GM23338 (cell line): ENCODE measurements at regions not wholly inside any gene's neighbourhood (a gene's known extent, or its start where the extent isn't known, plus 50 kb on each side); places are given as distances from the start of the nearest gene placed in this dataset.

ENCODE experiments used
- ATAC-seq: fragments of 200-7000 bp; cut with Tn5 transposase; 3 replicates; pipeline ENCODE4 v1.9.1; 2020
- DNase-seq: peaks from one replicate; pipeline ENCODE4 v3.0.0-alpha.2; 2015; ENCODE audit warnings: low spot score
- H2AFZ ChIP-seq: fragments of 200-600 bp; sonication (generic); 2 replicates; pipeline ENCODE4 v1.8.0; 2016; ENCODE audit warnings: antibody characterized with exemption, mild to moderate bottlenecking, moderate library complexity
- H3F3A ChIP-seq: fragments of 200-600 bp; sonication (generic); replicated peaks from 2 replicates; pipeline ENCODE4 v1.8.0; 2017; ENCODE audit warnings: antibody characterized with exemption, mixed run types, low read depth
- H3K27ac ChIP-seq: fragments of 200-600 bp; sonication (generic); 2 replicates; pipeline ENCODE4 v1.6.1; 2016; ENCODE audit warnings: low read depth
- H3K27me3 ChIP-seq: fragments of 200-600 bp; sonication (generic); 2 replicates; pipeline ENCODE4 v1.8.0; 2016; ENCODE audit warnings: mild to moderate bottlenecking, mixed run types, moderate library complexity; ENCODE audit not compliant: insufficient read depth
- H3K36me3 ChIP-seq: fragments of 200-600 bp; sonication (generic); 2 replicates; pipeline ENCODE4 v1.8.0; 2016; ENCODE audit warnings: mild to moderate bottlenecking; ENCODE audit not compliant: insufficient read depth
- H3K4me1 ChIP-seq: fragments of 200-600 bp; sonication (generic); 2 replicates; pipeline ENCODE4 v1.8.0; 2016; ENCODE audit warnings: mild to moderate bottlenecking, moderate library complexity; ENCODE audit not compliant: insufficient read depth
- H3K4me2 ChIP-seq: fragments of 200-600 bp; sonication (generic); 2 replicates; pipeline ENCODE4 v1.7.1; 2017; ENCODE audit warnings: mixed run types
- H3K4me3 ChIP-seq: fragments of 200-600 bp; sonication (generic); 2 replicates; pipeline ENCODE4 v1.6.1; 2016; ENCODE audit warnings: mixed run types
- H3K79me2 ChIP-seq: fragments of 200-600 bp; sonication (generic); replicated peaks from 2 replicates; pipeline ENCODE4 v1.8.0; 2017; ENCODE audit warnings: mild to moderate bottlenecking; ENCODE audit not compliant: insufficient read depth
- H3K9me2 ChIP-seq: fragments of 200-600 bp; sonication (generic); 2 replicates; pipeline ENCODE4 v1.8.0; 2017; ENCODE audit not compliant: insufficient read depth
- H4K20me1 ChIP-seq: fragments of 200-600 bp; sonication (generic); replicated peaks from 2 replicates; pipeline ENCODE4 v1.8.0; 2017; ENCODE audit warnings: mild to moderate bottlenecking; ENCODE audit not compliant: insufficient read depth
- H3K27ac Mint-ChIP-seq: 2 replicates; pipeline ENCODE4 v1.8.0; 2020; ENCODE audit warnings: inconsistent platforms, mild to moderate bottlenecking, moderate library complexity, mixed read lengths
- H3K27me3 Mint-ChIP-seq: 3 replicates; pipeline ENCODE4 v1.8.0; 2022; ENCODE audit warnings: low read depth, mild to moderate bottlenecking, moderate library complexity, mixed read lengths, inconsistent platforms; ENCODE audit not compliant: insufficient read depth, poor library complexity
- H3K36me3 Mint-ChIP-seq: 3 replicates; pipeline ENCODE4 v1.8.0; 2021; ENCODE audit warnings: low read depth, mild to moderate bottlenecking, inconsistent platforms, moderate library complexity, mixed read lengths
- H3K4me1 Mint-ChIP-seq: 3 replicates; pipeline ENCODE4 v1.8.0; 2020; ENCODE audit warnings: mild to moderate bottlenecking, inconsistent platforms, mixed read lengths
- H3K4me3 Mint-ChIP-seq: 3 replicates; pipeline ENCODE4 v1.8.0; 2021; ENCODE audit warnings: moderate library complexity, mild to moderate bottlenecking, inconsistent platforms, mixed read lengths
- H3K9me3 Mint-ChIP-seq: 3 replicates; pipeline ENCODE4 v1.8.0; 2020; ENCODE audit warnings: moderate library complexity, mild to moderate bottlenecking, inconsistent platforms, mixed read lengths
- CTCF ChIP-seq, 2 experiments: fragments of 200-600 bp in 1 of 2; sonication (generic) in 1 of 2; conservative IDR thresholded peaks; 2 replicates each; pipeline versions ENCODE4 v1.5.1 to v1.6.1; 2016 to 2017; ENCODE audit warnings: antibody characterized with exemption in 2 of 2, low read depth in 2 of 2, mild to moderate bottlenecking in 2 of 2, moderate library complexity in 1 of 2
- EZH2 ChIP-seq: fragments of 200-600 bp; sonication (generic); IDR thresholded peaks from one replicate; pipeline ENCODE4 v1.8.0; 2017; ENCODE audit warnings: antibody characterized with exemption, mild to moderate bottlenecking, low read depth; ENCODE audit not compliant: unreplicated experiment
- JUNB ChIP-seq: IDR thresholded peaks from one replicate; pipeline ENCODE4 v1.6.1; 2016; ENCODE audit warnings: antibody characterized with exemption; ENCODE audit not compliant: unreplicated experiment
- POLR2AphosphoS5 ChIP-seq: IDR thresholded peaks from 2 replicates; pipeline ENCODE4 v1.6.1; 2016; ENCODE audit warnings: antibody characterized with exemption, low read depth
- REST ChIP-seq: IDR thresholded peaks from one replicate; pipeline ENCODE4 v1.6.1; 2018; ENCODE audit warnings: antibody characterized with exemption; ENCODE audit not compliant: unreplicated experiment
- STAT1 ChIP-seq: IDR thresholded peaks from one replicate; pipeline ENCODE4 v1.6.1; 2016; ENCODE audit warnings: antibody characterized with exemption; ENCODE audit not compliant: unreplicated experiment
- ZNF114 ChIP-seq: fragments of 250-450 bp; sonication (Bioruptor Pico); IDR thresholded peaks from 2 replicates; pipeline ENCODE4 v1.5.0; 2020; ENCODE audit warnings: mild to moderate bottlenecking, moderate library complexity
- ZNF331 ChIP-seq: fragments of 250-450 bp; sonication (Bioruptor Pico); IDR thresholded peaks from 2 replicates; pipeline ENCODE4 v1.5.0; 2020; ENCODE audit warnings: low read depth, mild to moderate bottlenecking, moderate library complexity
- ZNF462 ChIP-seq: fragments of 250-450 bp; sonication (Bioruptor Pico); IDR thresholded peaks from 2 replicates; pipeline ENCODE4 v1.5.0; 2020; ENCODE audit warnings: mild to moderate bottlenecking, moderate library complexity

GRCh38 chr1:82704966-82705365 is 904.2 kb downstream of the ADGRL2 start:
- no peak overlapping the region for H3K27ac Mint-ChIP-seq
- Histone ChIP-seq H4K20me1 (no peaks in the 10 kb centered on the region), H3K27me3 (no peaks in the 10 kb centered on the region), H3K36me3 (no peaks in the 10 kb centered on the region), H3F3A (no peaks in the 10 kb centered on the region), H3K4me3 (no peak overlapping the region), H3K9me2 (no peaks in the 10 kb centered on the region), H3K79me2 (no peaks in the 10 kb centered on the region), H3K4me2 (no peak overlapping the region), H3K27ac (no peak overlapping the region), H3K4me1 (no peaks in the 10 kb centered on the region), H2AFZ (no peak overlapping the region)
- no peaks in the 10 kb centered on the region for H3K4me1 Mint-ChIP-seq
- DNase-seq (no peak), ATAC-seq (no peak)
- H3K36me3 Mint-ChIP-seq, result no peaks in the 10 kb centered on the region
- no peaks in the 10 kb centered on the region for H3K9me3 Mint-ChIP-seq
- H3K27me3 Mint-ChIP-seq, result no peaks in the 10 kb centered on the region
- H3K4me3 Mint-ChIP-seq, result no peak overlapping the region
- TF ChIP-seq STAT1 (no peak), POLR2AphosphoS5 (no peak), EZH2 (no peak), ZNF331 (CRISPR knock-in tag) (no peak), JUNB (no peak), ZNF114 (no peak), CTCF (conservative IDR thresholded peaks at IDR 0.05; ENCODE audit: low read depth in 2 of 2) (no peak), REST (no peak)

- H3K27me3 ChIP-seq, result no peaks in the 10 kb centered on the region
- no peaks in the 10 kb centered on the region for H3K27me3 Mint-ChIP-seq
- no peak overlapping the region for H3K4me2 ChIP-seq
- ATAC-seq (no peak), DNase-seq (no peak)
- no peak overlapping the region for H3K27ac Mint-ChIP-seq
- no peaks in the 10 kb centered on the region for H3K36me3 Mint-ChIP-seq
- no peaks in the 10 kb centered on the region for H3K9me3 Mint-ChIP-seq
- no peak overlapping the region for H2AFZ ChIP-seq
- H3K9me2 ChIP-seq, result no peaks in the 10 kb centered on the region
- H3K79me2 ChIP-seq, result no peaks in the 10 kb centered on the region
- H4K20me1 ChIP-seq, result no peaks in the 10 kb centered on the region
- no peaks in the 10 kb centered on the region for H3K36me3 ChIP-seq
- H3F3A ChIP-seq, result no peaks in the 10 kb centered on the region
- no peak overlapping the region for H3K4me3 Mint-ChIP-seq
- H3K4me1 ChIP-seq, result no peaks in the 10 kb centered on the region
- H3K4me3 ChIP-seq, result no peak overlapping the region
- H3K4me1 Mint-ChIP-seq, result no peaks in the 10 kb centered on the region
- no peak overlapping the region for H3K27ac ChIP-seq
- TF ChIP-seq STAT1, result no peak
- no peak for TF ChIP-seq ZNF462
- TF ChIP-seq POLR2AphosphoS5, result no peak
These were observed 903.7 kb downstream of the ADGRL2 start for GRCh38 chr1:82704393-82704792.
